CD4-positive, alpha-beta T cell (primary cell): ENCODE measurements at regions not wholly inside any gene's neighbourhood (a gene's known extent, or its start where the extent isn't known, plus 50 kb on each side); places are given as distances from the start of the nearest gene placed in this dataset.

ENCODE experiments used
- ATAC-seq: fragments of 200-7000 bp; cut with Tn5 transposase; one replicate; pipeline ENCODE4 v1.10.0; 2022; ENCODE audit warnings: mild to moderate bottlenecking; ENCODE audit not compliant: poor library complexity
- CTCF ChIA-PET: fragments of 350-600 bp; sonication (Branson Sonifier 250); formaldehyde crosslinking; loops from one replicate; lab custom pipeline; 2021; ENCODE audit warnings: antibody characterized with exemption, inconsistent platforms; lab: Charles Lee
- POLR2A ChIA-PET: fragments of 350-600 bp; sonication (Branson Sonifier 250); formaldehyde crosslinking; loops from one replicate; lab custom pipeline; 2021; ENCODE audit warnings: antibody characterized with exemption, inconsistent platforms; lab: Charles Lee
- DNase-seq, 14 experiments: peaks; one replicate each; pipeline ENCODE4 v3.0.0-alpha.2; 2013 to 2020; ENCODE audit warnings: mixed read lengths in 2 of 14
- H3K27ac ChIP-seq, 2 donors: one replicate each; pipeline versions ENCODE4 v1.5.1 to v1.7.0; 2013; ENCODE audit warnings: low read length in 2 of 2, low read depth in 1 of 2, mild to moderate bottlenecking in 1 of 2
- H3K27me3 ChIP-seq, 2 experiments: 1 replicate in 1 of 2; 2 replicates in 1 of 2; pipeline versions ENCODE4 v1.6.1 to v1.7.0; 2013; ENCODE audit warnings: low read length in 2 of 2, control low read depth in 1 of 2, mild to moderate bottlenecking in 1 of 2, moderate library complexity in 1 of 2; ENCODE audit not compliant: insufficient read depth in 2 of 2, control insufficient read depth in 1 of 2
- H3K36me3 ChIP-seq: one replicate; pipeline ENCODE4 v1.6.1; 2013; ENCODE audit warnings: low read length, control low read depth; ENCODE audit not compliant: insufficient read depth
- H3K4me1 ChIP-seq: one replicate; pipeline ENCODE4 v1.6.1; 2013; ENCODE audit warnings: low read length, control low read depth; ENCODE audit not compliant: insufficient read depth
- H3K4me3 ChIP-seq: one replicate; pipeline ENCODE4 v1.5.1; 2013; ENCODE audit warnings: mild to moderate bottlenecking, low read length, moderate library complexity
- H3K9me3 ChIP-seq, 2 experiments: 1 replicate in 1 of 2; 2 replicates in 1 of 2; pipeline versions ENCODE4 v1.6.1 to v1.7.0; 2013; ENCODE audit warnings: low read length in 2 of 2, mild to moderate bottlenecking in 2 of 2, control low read depth in 1 of 2, moderate library complexity in 1 of 2; ENCODE audit not compliant: control insufficient read depth in 1 of 2, insufficient read depth in 1 of 2
- H3K27ac Mint-ChIP-seq: one replicate; pipeline ENCODE4 v1.8.0; 2020; ENCODE audit warnings: mixed read lengths
- H3K27me3 Mint-ChIP-seq: one replicate; pipeline ENCODE4 v1.8.0; 2021; ENCODE audit warnings: mixed read lengths
- H3K36me3 Mint-ChIP-seq: one replicate; pipeline ENCODE4 v1.8.0; 2021; ENCODE audit warnings: low read depth, mixed read lengths
- H3K4me1 Mint-ChIP-seq: one replicate; pipeline ENCODE4 v1.8.0; 2021; ENCODE audit warnings: low read depth, mixed read lengths
- H3K4me3 Mint-ChIP-seq: one replicate; pipeline ENCODE4 v1.8.0; 2020; ENCODE audit warnings: mild to moderate bottlenecking, mixed read lengths
- H3K9me3 Mint-ChIP-seq: one replicate; pipeline ENCODE4 v1.8.0; 2020; ENCODE audit warnings: mixed read lengths
- intact Hi-C, 2 experiments: fragments of 100-400 bp; cut with DNase I in 1 of 2; cut with micrococcal nuclease in 1 of 2; formaldehyde crosslinking; loops; one replicate each; pipeline versions ENCODE4 v1.15.1 to v1.9.0; 2023 to 2025; cut with DNase I, micrococcal nuclease
- TF ChIP-seq, protein P1 (sequence below): fragments of 200-600 bp; IDR thresholded peaks from one replicate; pipeline ENCODE4 v1.8.0; 2022; ENCODE audit warnings: antibody characterized with exemption, mild to moderate bottlenecking

DNA sequence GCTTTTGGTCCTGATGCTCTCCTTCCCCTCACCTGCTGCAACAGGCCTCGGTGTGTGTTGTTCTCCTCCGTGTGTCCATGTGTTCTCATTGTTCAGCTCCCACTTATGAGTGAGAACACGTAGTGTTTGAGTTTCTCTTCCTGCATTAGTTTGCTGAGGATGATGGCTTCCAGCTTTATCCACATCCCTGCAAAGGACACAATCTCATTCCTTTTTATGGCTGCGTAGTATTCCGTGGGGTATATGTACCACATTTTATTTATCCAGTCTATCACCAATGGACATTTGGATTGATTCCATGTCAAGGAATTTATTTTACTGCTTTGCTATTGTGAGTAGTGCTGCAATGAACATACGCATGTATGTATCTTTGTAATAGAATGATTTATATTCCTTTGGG is 116.9 kb upstream of the SIRPG start:
- TF ChIP-seq, protein P1, sequence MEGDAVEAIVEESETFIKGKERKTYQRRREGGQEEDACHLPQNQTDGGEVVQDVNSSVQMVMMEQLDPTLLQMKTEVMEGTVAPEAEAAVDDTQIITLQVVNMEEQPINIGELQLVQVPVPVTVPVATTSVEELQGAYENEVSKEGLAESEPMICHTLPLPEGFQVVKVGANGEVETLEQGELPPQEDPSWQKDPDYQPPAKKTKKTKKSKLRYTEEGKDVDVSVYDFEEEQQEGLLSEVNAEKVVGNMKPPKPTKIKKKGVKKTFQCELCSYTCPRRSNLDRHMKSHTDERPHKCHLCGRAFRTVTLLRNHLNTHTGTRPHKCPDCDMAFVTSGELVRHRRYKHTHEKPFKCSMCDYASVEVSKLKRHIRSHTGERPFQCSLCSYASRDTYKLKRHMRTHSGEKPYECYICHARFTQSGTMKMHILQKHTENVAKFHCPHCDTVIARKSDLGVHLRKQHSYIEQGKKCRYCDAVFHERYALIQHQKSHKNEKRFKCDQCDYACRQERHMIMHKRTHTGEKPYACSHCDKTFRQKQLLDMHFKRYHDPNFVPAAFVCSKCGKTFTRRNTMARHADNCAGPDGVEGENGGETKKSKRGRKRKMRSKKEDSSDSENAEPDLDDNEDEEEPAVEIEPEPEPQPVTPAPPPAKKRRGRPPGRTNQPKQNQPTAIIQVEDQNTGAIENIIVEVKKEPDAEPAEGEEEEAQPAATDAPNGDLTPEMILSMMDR = no peak
- CTCF ChIA-PET = no interaction called here
- peaks cover 0 to 1% of the 10 kb centered on the region in 2 experiments for H3K27me3 ChIP-seq
- no peak for DNase-seq
- peaks cover 16% of the 10 kb centered on the region for H3K4me1 Mint-ChIP-seq
- ATAC-seq = no peak
- intact Hi-C loops = loop anchor here in 1 of 2 experiments (10.0 kb wide), 2 partner anchors 330 to 460 kb away; partner anchors contain the start of gene STK35
- no peak overlapping the region for H3K4me3 Mint-ChIP-seq
- H3K36me3 ChIP-seq = no peaks in the 10 kb centered on the region
- no peak overlapping the region for H3K27ac ChIP-seq
- H3K9me3 Mint-ChIP-seq = no peaks in the 10 kb centered on the region
- no peak overlapping the region for H3K4me3 ChIP-seq
- no peaks in the 10 kb centered on the region for H3K36me3 Mint-ChIP-seq
- POLR2A ChIA-PET = no interaction called here
- H3K27ac Mint-ChIP-seq = no peak overlapping the region
- H3K27me3 Mint-ChIP-seq = peaks cover 5% of the 10 kb centered on the region
- peaks cover 9% of the 10 kb centered on the region for H3K4me1 ChIP-seq
- no peaks in the 10 kb centered on the region for H3K9me3 ChIP-seq

DNA sequence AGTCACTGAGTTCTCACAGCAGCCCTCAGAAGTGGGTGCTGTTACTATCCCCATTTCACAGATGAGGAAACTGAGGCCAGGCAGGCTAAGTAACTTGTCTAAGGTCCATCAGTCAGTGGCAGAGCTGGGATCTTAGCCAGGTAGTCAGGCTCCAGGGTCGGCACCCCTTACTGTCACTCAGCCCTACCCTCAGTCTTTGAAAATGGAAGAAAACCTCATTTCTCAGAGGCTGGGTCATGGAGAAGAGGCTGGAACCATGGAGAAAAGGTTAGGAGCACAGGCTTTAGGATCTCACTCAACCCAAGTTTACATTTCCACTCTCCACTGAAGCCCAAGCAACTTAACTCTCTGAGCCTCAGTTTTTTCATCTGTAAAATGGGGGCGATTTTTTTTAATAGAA is 116.2 kb upstream of the SIRPG start:
- H3K9me3 Mint-ChIP-seq = no peaks in the 10 kb centered on the region
- ChIA-PET POLR2A (no interaction called here), CTCF (no interaction called here)
- H3K27me3 Mint-ChIP-seq = peaks cover 5% of the 10 kb centered on the region
- no peaks in the 10 kb centered on the region for H3K36me3 ChIP-seq
- peaks cover 16% of the 10 kb centered on the region for H3K4me1 Mint-ChIP-seq
- no peak overlapping the region for H3K4me3 Mint-ChIP-seq
- no peaks in the 10 kb centered on the region for H3K27me3 ChIP-seq
- no peaks in the 10 kb centered on the region for H3K9me3 ChIP-seq
- intact Hi-C loops = loop anchor here in 1 of 2 experiments (10.0 kb wide), 2 partner anchors 331 to 459 kb away; partner anchors contain the start of gene STK35
- no peak overlapping the region for H3K4me3 ChIP-seq
- H3K27ac ChIP-seq = no peak overlapping the region
- no peaks in the 10 kb centered on the region for H3K36me3 Mint-ChIP-seq
- no peak for ATAC-seq
- TF ChIP-seq, protein P1 = no peak
- DNase-seq = no peak
- H3K4me1 ChIP-seq = peaks cover 9% of the 10 kb centered on the region
- no peak overlapping the region for H3K27ac Mint-ChIP-seq

DNA sequence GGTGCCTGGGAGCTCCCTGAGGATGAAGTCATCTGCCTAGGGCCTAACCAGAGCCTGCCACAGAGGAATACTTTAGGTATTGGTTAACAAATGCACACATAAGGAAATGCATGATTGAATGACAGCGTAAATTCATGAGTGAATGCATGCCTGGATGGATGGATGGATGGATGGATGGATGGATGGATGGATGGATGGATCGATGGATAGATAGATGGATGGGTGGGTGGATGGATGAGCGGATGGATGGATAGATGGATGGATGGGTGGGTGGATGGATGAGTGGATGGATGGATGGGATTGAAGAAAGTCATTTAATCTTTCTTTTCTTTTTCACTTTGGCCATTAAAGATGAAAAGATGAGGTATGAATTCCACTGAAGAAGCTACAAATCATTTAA is 111.9 kb upstream of the SIRPG start:
- no peaks in the 10 kb centered on the region for H3K9me3 ChIP-seq
- TF ChIP-seq, protein P1 = no peak
- intact Hi-C loops = no loop called here
- H3K4me1 ChIP-seq = no peaks in the 10 kb centered on the region
- Mint-ChIP-seq H3K9me3 (no peaks in the 10 kb centered on the region), H3K4me3 (no peak overlapping the region), H3K27me3 (no peaks in the 10 kb centered on the region), H3K27ac (no peak overlapping the region), H3K36me3 (no peaks in the 10 kb centered on the region), H3K4me1 (no peaks in the 10 kb centered on the region)
- H3K27me3 ChIP-seq = no peaks in the 10 kb centered on the region
- DNase-seq (no peak), ATAC-seq (no peak)
- ChIA-PET CTCF (interaction anchor here (1.2 kb wide), 1 partner anchor 260 kb away, joined by 3 read pairs; no protein-coding TSS in a partner anchor), POLR2A (no interaction called here)
- no peak overlapping the region for H3K4me3 ChIP-seq
- H3K36me3 ChIP-seq = no peaks in the 10 kb centered on the region
- H3K27ac ChIP-seq = no peak overlapping the region
